SK-N-MC (cell line): ENCODE measurements at regions not wholly inside any gene's neighbourhood (a gene's known extent, or its start where the extent isn't known, plus 50 kb on each side); places are given as distances from the start of the nearest gene placed in this dataset.

Source experiments
- EZH2 ChIP-seq: fragments of 200-600 bp; sonication (generic); IDR thresholded peaks from one replicate; pipeline ENCODE4 v1.6.1; 2017; ENCODE audit warnings: antibody characterized with exemption
- FOXP2 ChIP-seq: optimal IDR thresholded peaks from 2 replicates; pipeline ENCODE3; 2011; ENCODE audit warnings: mild to moderate bottlenecking, moderate library complexity; ENCODE audit not compliant: insufficient read depth; ENCODE audit errors: extremely low read length, control extremely low read depth
- POLR2AphosphoS5 ChIP-seq: IDR thresholded peaks from 2 replicates; pipeline ENCODE4 v1.6.1; 2012; ENCODE audit warnings: mild to moderate bottlenecking, low read depth, low read length, borderline replicate concordance

- TF ChIP-seq EZH2, result no peak
- TF ChIP-seq POLR2AphosphoS5, result no peak
- TF ChIP-seq FOXP2, result no peak
Observed at GRCh38 chr20:48291896-48292295, 506.6 kb upstream of the SULF2 start.
